ENCODE measurements at regions not wholly inside any gene's neighbourhood (a gene's known extent, or its start where the extent isn't known, plus 50 kb on each side); places are given as distances from the start of the nearest gene placed in this dataset.
"Not testable (repeated sequence)": the region's sequence is repeated elsewhere in the genome, so short reads cannot be mapped to it uniquely, and the experiment has no call there.

DNA sequence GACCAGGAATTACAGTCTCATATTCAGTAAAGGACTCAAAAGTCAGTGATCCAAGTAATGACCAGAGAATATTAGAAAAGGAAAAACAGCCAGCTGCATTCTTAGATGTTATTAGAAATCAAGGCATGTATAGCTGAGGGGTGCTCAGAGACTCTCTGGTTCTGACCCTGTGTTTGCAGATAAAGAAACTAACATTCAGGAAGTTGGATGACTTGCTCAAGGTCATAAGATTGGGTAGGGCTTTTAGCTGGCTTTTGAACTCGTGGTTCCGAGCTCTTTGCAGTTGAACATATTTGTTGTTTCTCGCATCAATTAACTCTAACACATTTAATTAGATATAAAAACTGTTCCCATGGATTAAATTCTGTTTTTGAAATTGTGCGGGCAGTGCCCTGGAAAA lies 62.5 kb upstream of the ENPP6 start:
- DNase-seq = peak; percentile 41

GRCh38 chr4:184279496-184280061 lies 61.9 kb upstream of the ENPP6 start:
- DNase-seq = no peak

DNA sequence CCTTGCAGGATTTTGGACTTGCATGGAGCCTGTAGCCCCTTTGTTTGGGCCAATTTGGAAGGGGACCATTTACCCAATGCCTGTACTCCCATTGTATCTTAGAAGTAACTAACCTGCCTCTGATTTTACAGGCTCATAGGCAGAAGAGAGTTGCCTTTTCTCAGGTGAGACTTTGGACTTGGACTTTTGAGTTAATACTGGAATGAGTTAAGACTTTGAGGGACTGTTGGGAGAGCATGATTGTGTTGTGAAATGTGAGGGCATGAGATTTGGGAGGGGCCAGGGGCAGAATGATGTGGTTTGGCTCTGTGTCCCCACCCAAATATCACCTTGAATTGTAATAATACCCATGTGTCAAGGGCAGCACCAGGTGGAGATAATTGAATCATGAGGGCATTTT lies 60.1 kb upstream of the ENPP6 start:
- DNase-seq = not testable (repeated sequence)

- not testable (repeated sequence) for DNase-seq
Measured at GRCh38 chr4:184277010-184277409, 59.3 kb upstream of the ENPP6 start.

GRCh38 chr4:184276346-184276745 lies 58.7 kb upstream of the ENPP6 start:
- not testable (repeated sequence) for DNase-seq

- no peak for DNase-seq
Measured at GRCh38 chr4:184275766-184276165, 58.1 kb upstream of the ENPP6 start.

- DNase-seq = no peak
Measured at GRCh38 chr4:184274286-184274951, 56.7 kb upstream of the ENPP6 start.

DNA sequence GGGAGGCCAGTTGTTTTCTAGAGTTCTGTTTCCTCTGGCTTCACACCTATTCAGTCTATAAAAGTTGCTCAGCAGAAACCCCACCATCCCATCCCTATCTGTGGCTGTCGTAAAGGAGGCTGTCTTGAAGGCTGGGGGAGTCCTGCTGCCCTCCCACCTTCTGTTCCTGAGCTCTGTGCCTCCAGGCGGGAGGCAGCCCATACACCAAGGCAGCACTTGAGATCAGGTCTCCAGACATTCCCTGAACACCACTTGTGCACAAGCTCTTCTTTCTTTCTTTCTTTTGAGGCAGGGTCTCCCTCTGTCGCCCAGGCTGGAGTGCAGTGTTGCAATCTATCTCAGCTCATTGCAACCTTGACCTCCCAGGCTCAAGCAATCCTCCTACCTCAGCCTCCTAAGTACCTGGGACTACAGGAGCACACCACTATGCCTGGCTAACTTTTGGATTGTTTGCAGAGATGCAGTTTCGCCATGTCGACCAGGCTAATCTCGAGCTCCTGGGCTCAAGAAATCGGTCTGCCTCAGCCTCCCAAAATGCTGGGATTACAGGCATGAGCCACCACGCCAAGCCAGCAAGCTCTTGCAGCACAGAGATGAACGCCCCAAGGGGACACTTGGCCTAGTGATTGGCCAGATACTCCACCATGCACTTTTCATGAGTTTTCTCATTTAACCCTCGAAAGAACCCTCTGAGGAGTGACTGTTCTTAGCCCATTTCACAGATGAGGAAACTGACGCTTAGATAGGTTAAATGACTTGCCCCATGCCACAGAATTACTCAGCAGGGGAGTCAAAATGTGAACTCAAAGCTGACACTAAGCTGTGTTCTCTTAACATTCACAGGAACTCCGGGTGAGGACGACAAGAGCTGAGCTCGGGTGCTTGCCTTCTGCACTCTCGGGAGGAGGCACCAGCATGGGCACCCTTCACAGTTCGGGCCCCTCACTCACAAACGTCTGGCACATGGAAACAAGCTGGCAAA lies 55.8 kb upstream of the ENPP6 start:
- DNase-seq = peak; percentile 93

DNA sequence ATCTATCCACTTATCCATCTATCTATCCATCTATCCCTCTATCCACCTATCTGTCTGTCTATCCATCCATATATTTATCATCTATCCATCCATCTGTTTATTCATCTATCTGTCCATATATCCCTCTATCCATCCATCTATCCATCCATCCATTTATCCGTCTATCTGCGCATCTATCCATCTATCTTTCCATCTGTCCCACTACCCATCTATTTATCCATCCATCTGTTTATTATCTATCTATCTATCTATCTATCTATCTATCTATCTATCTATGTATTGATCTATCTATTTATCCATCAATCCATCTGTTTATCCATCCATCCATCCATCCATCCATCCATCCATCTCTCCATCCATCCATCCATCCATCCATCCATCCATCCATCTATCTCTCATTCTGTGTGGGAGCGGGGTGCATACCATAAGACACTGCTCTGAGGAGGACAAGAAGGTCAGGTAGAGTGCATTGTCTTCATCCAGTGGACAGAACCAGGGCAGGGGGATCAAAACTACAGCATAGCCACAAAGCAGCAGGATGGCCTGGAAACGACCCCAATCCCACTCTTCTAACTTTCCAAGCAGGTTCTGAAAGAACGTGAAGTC lies 53.2 kb upstream of the ENPP6 start:
- DNase-seq = no peak

- no peak for DNase-seq
Measured at GRCh38 chr4:184269879-184270430, 52.3 kb upstream of the ENPP6 start.

- no peak for DNase-seq
Measured at GRCh38 chr4:184268584-184269160, 51.0 kb upstream of the ENPP6 start.

DNA sequence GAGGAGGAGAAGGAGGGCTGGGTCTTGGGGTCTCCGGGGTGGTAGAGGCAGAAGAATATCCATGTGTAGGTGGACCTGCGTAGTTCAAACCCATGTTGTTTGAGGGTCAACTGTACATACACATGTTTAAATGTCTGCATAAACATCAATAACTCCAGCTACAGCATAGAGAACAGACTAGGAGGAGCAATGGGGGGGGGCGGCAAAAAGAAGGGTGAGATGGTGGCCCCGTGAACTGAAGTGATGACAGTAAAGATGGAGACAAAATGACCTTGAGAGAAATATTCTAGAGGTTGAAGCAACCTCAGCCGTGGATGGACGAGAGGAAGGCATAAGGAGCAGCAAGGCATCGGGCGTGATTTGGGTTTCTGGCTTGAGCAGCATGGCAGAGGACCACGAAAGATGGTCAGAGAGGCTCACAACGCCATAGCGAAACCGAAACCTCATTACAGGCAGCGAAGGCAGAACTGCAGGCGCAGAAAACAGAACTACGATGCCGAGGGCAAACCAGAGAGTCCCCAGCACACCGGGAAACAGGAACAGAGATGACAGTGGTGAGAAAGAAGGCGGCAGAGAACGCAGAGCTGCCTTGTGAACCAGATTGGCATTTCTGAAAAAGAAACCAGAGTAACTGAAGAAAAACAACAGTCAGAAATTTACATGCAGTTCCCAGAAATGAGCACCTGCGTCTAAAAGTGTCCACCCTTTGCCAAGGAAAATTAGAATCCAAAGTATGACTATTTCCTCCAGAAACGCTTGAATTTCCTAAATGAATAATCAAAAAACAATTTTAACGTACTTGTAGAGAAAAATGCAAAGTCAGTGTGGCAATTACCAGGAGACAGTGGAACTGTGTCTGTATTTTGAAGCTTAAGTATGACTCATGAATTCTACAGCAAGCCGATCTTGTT lies 50.3 kb upstream of the ENPP6 start:
- DNase-seq = peak; percentile 95

Data from activated CD4-positive, alpha-beta T cell treated with anti-CD3 and anti-CD28 coated beads, Interleukin-2, Interleukin-6, amounts not matched to agents 100 ng/mL and 50 ng/mL, durations not matched to agents 16 hours and 8 hours (primary cell).